Activated CD4-positive, alpha-beta T cell treated with anti-CD3 and anti-CD28 coated beads, Interleukin-2, amount 50 U/mL, for 1 hour (primary cell): ENCODE measurements at regions not wholly inside any gene's neighbourhood (a gene's known extent, or its start where the extent isn't known, plus 50 kb on each side); places are given as distances from the start of the nearest gene placed in this dataset.

Source experiments
- DNase-seq: peaks from one replicate; pipeline ENCODE4 v3.0.0-alpha.2; 2020

- DNase-seq, result no peak
These were observed 191.0 kb downstream of the MIAT start for GRCh38 chr22:26848244-26848920.

- no peak for DNase-seq
These were observed 192.2 kb downstream of the MIAT start for GRCh38 chr22:26849575-26849974.

DNA sequence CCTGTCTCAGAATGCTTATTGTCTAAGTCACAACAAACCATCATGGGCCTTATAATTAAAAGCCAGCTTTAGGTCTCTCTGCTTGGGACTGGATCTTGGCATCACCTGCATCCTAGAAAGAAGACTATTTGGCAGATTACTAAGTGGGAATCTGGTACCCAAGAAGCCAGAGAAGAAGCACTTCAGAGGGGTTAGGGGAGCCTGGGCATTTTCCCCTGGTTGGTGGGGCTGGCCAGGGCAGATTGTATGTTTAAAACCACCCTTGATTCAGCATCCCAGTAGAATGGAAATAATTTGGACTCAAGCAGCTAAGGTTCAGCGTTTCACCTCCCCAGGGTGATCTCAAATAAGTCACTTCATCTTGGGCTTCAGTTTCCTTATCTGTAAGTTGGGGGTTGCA lies 193.7 kb downstream of the MIAT start:
- no peak for DNase-seq

- no peak for DNase-seq
These were observed 194.8 kb downstream of the MIAT start for GRCh38 chr22:26852176-26852575.

DNA sequence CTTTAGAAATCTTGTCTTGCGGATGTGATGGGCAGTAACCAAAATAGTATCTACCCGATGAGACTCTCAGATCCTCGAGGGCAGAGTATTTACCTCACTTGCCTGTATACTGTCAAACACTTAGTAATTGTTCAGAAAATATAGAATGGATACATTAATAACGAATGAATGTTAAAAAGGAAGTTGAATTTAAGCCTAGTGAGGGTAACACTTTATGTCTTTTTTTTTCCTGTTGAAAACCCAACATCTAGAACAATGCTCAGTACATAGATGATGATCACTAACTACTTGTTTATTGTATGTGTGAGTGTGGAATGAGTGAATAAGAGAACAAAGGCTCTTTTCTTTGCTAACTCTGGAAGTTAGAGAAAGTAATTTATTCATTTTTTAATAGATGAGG lies 195.7 kb downstream of the MIAT start:
- no peak for DNase-seq

GRCh38 chr22:26853495-26853894 lies 196.1 kb downstream of the MIAT start:
- no peak for DNase-seq

DNA sequence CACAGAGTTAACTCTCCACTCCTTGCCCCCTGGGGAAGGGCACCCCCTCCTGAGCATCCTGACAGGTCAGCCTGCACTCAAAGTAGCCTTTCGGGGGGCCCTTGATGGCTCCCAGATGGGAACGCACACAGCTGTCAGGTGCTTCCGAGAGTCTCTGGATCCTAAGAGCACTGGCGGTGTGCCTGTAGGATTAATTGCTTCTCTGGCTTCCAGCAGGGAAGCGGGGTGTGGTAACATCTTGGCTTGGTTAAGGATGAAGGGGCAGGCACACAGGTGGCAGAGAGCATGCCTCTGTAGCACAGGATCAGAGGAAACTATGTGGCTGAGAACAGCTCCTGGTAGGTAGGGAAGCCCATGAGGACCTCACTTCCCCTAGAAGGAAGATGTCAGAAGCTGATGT lies 199.8 kb downstream of the MIAT start:
- DNase-seq, result no peak

DNA sequence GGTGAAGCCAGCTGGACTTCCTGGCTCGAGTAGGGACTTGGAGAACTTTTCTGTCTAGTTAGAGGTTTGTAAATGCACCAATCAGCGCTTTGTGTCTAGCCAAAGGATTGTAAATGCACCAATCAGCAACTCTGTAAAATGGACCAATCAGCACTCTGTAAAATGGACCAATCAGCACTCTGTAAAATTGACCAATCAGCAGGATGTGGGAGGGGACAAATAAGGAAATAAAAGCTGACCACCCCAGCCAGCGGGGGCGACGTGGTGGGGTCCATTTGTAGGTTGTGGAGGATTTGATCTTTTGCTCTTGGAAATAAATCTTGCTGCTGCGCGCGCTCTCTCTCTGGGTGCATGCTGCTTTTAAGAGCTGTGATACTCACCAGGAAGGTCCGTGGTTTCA lies 202.9 kb downstream of the MIAT start:
- DNase-seq, result no peak

GRCh38 chr22:26865021-26865420 lies 207.6 kb downstream of the MIAT start:
- no peak for DNase-seq

DNA sequence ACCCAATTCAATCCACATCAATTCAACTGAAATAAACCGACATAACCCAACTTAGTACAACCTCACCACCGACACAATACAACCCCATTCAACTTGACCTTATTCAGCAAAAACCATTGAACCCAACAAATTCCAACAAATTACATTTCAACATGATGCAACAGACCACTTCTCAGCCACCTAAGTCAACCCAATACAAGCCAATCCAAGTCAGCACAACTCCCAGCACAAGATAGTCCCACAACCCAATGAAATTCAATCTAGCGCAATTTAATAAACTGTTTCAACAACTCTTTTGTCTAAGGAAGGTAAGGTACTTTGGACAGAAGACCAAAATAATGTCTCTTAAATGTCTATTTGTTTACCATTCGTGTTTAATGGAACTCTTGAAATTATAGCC lies 226.0 kb downstream of the MIAT start:
- no peak for DNase-seq

DNA sequence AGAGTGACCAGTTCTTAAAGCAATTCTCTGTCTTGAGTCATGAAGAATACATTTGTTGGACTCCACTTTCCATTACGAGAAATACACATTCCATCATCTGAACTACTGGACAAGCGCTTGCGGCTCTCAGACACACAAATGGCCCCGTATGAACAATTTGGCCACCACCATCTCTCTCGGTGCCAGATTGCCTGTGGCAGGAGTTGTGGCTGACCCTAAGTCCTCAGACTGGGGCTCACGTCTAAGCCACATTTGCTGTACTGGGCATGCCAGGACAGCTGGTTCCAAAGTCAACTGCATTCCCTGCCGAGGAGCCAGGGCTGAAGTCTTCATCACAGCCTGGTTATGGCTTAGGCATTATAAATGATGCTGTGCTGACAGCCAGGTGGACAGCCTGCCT lies 227.5 kb downstream of the MIAT start:
- no peak for DNase-seq

GRCh38 chr22:26885441-26886261 lies 228.3 kb downstream of the MIAT start:
- no peak for DNase-seq

- DNase-seq, result no peak
These were observed 230.1 kb downstream of the MIAT start for GRCh38 chr22:26887456-26887855.

DNA sequence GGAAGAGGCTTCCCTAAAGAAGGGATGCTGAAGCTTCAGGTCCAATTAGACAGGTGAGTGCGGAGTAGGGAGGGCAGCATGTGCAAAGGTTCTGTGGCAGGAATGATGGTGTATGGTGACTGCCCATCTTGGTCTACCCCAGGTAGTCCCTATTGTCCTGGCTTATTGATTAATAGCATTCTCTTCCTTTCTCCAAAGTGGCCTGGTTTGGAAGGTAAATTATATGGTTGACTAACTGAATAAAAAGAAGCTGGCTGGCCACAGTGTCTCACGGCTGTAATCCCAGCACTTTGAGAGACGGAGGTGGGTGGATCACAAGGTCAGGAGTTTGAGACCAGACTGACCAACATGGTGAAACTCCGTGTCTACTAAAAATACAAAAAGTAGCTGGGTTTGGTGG lies 230.5 kb downstream of the MIAT start:
- DNase-seq, result no peak

DNA sequence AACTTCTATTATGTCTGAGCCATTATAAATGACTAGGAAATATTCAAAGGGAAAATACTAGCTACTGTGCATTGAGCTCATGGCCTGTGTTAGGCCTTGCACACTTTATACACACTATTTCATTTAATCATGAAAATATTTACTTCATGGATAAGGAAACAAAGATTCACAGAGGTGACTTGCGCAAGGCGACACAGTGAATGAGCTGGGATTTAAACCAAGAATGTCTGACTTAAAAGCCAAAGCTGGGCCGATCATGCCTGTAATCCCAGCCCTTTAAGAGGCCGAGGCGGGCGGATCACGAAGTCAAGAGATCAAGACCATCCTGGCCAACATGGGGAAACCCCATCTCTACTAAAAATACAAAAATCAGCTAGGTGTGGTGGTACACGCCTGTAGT lies 231.5 kb downstream of the MIAT start:
- no peak for DNase-seq

GRCh38 chr22:26889802-26890201 lies 232.4 kb downstream of the MIAT start:
- no peak for DNase-seq

DNA sequence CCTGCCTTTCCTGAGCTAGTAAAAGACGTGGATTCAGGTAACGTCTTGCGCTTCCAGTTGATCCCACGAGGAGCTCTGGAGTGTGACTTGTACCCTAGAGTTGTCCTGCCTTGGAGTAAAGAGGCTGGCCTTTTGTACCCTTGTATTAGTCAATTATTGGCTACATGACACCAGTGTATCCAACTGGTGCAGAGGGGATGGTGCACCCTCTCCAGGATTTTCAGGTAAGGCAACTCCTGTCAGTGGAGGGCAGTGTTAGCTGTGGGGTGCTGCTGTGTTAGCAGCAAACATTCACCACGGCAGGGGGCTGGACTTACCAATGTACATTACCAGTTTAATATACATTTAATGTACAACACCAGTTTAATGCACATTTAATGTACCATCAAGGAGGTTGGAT lies 233.5 kb downstream of the MIAT start:
- no peak for DNase-seq

DNA sequence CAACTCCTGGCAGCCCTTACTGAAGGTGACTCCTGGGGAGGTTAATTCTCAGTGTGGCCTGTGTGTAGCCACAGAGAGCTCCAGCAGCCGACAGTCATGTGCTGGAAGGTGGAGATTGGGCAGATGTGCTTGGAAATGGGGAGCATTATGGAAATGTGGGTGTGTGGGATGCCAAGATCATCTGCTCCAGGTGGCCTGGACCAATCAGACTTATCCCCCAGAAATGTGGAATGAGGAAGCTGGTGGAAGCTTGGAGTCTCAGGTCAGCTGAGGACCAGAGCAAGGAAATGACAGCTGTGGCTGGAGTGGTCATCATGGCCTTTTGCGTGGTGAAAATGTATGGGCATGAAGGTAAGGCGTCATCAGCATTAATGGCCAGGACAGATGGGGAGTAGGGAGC lies 234.0 kb downstream of the MIAT start:
- DNase-seq, result no peak

DNA sequence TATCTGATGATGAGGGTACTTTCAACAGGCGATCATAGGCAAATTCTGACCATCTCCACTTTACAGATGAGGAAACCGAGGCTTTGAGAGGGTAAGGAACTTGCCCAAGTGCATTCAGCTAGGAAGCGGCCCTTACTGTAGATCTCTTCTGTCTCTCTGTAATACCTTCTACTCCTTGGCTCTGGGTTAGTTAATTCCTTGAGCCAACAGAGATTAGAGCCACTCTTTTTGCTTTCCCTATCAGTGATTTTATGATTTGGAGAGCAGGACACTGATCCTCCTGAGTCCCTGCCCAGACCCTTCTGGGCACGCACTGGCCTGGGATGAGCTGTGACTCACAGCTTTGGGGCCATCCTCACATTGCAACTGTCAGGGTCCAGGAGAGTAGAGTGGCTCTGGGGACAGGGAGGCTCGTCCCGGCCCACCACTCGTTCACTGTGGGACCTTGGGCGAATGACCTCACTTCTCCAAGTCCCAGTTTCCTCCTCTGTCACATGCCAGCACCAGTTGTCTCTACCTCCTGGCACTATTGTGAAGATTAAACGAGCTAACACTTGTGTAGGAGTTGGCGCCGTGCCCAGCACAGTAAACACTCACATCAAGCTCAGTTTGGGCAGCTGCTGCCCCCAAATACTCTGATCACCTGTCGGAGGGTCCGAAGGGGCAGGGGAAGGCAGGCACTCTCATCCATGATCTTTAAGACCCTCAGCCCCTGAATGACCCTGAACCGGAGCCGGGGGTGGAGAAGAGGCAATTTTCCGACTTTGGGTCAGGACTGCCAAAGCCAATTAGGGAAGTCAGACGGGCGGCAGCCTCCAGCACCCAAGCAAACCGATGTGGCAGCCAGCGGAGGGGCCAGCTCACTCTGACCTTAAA lies 235.0 kb downstream of the MIAT start:
- no peak for DNase-seq

DNA sequence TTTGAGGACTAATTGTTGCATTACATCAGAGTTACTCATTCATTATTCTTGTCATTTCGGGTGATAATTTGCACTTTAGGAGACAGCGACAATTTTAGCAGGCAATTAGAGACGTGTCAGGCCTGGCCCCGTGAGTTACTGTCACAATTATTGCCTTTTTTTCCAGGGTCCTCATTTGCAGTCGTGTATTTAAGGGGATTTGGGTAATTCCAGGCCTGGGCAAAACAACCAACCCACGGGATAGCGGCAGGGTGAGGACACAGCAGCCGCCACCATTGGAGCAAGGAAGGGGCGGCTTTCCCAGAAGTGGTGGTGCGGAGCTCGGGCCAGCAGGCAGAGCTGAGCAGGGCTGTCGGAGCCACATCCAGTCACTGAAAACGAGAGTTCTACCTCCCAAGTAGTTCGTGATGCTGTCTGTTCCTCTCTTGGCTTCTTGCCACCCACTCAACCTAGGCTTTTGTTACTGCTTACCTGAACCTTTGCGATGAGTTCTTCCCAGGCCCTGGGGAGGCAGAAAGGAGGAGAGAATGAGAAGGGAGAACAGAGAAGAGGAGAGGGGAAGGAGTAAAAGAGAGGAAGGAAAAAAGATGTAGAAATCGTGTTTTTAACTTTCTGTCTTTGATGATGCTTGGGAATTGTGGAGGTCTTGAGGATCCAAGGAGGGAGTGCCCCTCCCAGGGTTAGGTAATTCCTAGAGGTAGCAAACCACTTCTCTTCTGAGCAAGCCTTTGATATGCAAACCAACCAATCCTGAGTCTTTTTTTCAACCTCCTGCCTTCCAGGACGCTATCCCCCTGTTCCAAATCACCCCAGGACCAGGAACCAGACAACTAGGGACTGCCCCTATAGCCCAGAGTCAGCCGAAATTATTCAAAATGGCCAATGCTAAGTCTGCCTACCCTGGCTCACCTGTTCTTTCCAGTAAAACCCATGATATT lies 236.1 kb downstream of the MIAT start:
- DNase-seq, result no peak

DNA sequence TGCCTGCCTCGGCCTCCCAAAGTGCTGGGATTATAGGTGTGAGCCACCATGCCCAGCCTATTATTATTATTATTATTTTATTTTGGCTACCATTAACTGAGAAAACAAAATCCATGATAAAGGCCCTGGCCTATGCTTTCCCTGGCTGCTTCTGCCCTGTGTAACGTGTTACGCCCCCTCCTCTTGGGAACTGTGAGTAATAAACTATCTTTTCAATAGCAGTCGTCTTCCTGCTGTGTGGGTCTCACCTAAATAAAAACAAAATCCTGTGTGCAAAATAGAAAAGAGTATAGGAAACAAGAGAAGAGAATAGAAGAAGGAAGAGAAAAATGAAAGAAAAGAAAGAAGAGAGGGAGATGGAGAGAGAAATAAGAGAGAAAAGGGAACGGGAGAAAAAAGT lies 237.0 kb downstream of the MIAT start:
- DNase-seq, result no peak

GRCh38 chr22:26894766-26895485 lies 237.5 kb downstream of the MIAT start:
- no peak for DNase-seq
